T-helper 2 cell (primary cell): ENCODE measurements at regions not wholly inside any gene's neighbourhood (a gene's known extent, or its start where the extent isn't known, plus 50 kb on each side); places are given as distances from the start of the nearest gene placed in this dataset.
"Not testable (repeated sequence)": the region's sequence is repeated elsewhere in the genome, so short reads cannot be mapped to it uniquely, and the experiment has no call there.

Experiments
- DNase-seq, 5 experiments: peaks; one replicate each; pipeline versions ENCODE4 v3.0.0 to v3.0.0-alpha.2; 2012 to 2022

DNA sequence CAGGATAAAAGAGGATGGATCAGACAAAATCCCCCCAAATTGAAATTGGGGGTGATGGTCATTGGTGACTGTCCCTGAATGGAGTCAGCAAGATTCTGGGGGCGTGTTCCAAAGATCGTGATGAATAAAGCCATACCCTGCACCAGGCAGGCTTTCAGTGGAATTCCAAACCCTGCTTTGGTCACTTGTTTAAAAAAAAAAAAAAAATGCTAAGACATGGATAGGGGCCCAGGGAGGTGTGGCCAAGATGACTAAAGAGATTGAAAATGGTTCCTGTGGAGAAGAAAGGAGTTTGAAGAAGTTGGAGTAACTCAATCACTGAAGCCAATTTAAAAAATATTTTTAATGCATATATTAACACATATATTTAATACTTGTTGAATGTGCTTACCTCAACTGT lies 161.4 kb upstream of the KCNG1 start:
- no peak for DNase-seq

DNA sequence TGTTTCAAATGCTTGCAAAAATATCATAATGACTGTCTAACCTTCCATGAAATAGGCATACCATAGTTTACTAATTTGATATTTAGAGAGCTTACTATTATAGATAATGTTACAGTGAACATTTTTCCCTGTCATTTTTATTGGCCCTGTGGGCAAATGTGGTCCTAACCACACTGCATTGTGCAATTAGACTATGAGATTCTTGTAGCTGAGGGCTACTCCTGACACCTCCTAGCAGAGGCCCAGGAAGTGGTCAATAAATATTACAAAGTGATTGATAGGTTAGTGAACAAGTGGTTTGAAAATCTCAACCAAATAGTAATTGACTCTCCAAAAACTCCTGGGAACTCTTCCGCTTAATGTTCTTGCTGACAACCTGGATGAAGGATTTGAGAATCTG lies 160.5 kb upstream of the KCNG1 start:
- DNase-seq: no peak

DNA sequence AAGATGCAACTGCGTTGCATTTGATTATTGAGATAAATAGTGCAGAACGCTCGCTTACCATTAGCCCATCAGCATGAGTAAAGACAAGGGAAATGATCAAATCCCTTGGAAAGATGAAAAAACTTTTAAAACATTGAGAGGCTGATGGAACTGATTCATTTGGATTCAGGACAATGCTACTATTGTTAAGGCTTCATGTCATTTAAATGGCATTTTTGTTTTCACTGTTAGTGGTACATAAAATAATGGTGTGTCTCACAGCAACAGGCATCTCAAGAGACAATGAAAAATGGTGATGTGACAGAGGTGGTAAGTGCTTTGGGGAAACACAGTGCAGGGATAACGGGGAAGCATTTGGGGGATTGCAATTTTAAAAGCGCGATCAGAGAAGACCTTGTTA lies 159.7 kb upstream of the KCNG1 start:
- no peak for DNase-seq

DNA sequence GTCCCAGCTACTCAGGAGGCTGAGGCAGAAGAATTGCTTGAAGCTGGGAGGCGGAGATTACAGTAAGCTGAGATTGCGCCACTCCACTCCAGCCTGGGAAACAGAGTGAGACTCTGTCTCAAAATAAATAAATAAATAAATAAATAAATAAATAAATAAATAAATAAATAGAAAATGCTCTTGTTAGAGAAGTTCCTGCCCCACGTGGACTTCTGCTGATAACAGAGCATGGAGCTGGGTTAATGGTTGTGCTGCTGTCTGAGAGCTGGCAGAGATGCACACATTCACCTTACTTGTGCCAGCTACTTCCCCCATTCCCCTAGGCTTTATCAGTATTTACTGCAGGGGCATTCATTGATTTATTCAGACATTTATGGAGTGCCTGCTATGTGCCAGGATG lies 155.2 kb upstream of the KCNG1 start:
- DNase-seq: no peak

DNA sequence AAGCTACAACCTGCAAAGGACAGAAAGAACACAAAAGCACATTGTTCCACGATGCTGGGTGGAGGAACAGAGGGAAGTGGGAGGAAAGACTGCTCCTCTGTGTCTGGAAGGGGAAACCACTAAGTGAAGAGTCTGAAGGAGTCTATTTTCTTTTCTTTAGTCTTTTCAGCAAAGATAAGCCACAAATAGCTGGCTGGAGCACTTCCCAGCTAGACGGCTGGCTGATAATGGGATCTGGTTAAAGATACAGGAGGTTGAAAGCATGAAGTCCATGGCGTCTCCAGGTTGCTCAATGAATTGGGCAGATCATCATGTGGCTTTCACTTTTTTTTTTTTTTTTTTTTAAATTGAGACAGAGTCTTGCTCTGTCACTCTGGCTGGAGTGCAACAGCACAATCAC lies 154.0 kb upstream of the KCNG1 start:
- no peak for DNase-seq

DNA sequence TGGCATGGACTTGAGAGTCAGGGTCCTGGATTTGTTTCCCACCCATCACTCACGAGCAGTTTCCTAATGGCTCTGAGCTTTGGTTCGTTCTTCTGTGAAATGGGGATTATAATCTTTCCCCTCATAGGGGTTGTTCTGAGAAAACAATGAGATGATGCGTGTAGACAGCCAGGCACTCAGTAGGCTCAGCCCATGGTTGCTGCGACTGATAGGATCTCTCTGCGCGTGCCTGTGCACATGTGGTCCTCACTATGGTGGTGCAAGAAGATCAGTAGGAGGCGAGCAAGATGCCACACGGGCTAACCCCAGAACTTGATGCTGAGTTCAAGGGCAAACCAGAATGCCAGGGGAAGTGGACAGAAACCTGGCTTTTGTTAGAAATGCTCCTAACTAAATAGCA lies 153.5 kb upstream of the KCNG1 start:
- DNase-seq: no peak

DNA sequence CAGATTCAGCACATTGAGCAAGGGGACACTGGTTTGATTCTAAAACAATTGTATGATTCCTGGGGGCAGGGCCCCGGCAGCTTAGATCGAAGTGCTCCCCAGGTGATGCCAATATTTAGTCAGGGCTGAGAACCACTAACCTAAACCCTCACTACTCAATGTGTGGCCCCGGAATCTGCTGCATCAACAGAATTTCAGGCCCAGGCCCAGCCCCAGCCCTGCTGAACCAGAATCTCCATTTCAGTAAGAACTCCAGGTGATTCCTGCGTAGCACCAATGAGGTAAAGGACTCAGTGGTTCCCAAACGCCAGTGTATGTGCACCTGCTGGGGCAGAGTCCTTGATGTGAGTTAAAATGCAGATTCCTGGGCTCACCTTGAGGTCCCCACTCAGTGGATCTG lies 152.8 kb upstream of the KCNG1 start:
- no peak for DNase-seq

DNA sequence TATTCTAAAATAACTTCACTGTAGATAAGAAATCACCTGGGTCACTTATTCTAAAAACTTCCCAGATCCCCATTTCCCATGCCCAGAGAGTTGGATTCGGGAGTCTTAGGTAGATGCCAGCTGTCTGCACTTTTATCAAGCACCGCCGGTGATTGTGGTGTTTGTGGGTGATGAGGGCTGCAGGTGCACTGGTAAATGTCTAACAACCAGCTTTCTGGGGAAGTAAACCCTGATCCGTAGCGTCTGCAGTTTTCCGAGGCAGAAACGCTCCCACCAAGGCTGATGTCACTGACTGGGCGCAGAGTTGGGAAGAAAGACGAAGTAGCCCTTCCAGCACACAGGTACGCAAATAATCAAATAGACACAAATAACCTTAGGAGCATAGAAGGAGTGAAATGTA lies 152.2 kb upstream of the KCNG1 start:
- no peak for DNase-seq

DNA sequence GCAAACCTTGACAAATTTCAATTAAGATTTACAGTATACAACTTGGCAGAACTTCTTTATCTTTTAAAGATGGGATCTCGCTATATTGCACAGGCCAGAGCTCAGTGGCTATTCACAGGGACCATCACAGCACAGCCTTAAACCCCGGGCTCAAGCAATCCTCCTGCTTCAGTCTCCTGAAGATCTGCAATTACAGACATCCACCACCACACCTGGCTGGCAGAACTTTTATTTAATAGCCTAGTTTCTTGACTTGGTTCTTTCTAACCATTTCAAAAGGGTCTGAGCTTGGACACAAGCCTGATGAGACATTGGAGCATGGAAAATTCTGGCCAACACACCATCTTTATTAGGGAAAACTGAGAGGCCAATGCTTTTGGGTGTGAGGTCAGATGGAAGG lies 151.6 kb upstream of the KCNG1 start:
- DNase-seq: no peak

DNA sequence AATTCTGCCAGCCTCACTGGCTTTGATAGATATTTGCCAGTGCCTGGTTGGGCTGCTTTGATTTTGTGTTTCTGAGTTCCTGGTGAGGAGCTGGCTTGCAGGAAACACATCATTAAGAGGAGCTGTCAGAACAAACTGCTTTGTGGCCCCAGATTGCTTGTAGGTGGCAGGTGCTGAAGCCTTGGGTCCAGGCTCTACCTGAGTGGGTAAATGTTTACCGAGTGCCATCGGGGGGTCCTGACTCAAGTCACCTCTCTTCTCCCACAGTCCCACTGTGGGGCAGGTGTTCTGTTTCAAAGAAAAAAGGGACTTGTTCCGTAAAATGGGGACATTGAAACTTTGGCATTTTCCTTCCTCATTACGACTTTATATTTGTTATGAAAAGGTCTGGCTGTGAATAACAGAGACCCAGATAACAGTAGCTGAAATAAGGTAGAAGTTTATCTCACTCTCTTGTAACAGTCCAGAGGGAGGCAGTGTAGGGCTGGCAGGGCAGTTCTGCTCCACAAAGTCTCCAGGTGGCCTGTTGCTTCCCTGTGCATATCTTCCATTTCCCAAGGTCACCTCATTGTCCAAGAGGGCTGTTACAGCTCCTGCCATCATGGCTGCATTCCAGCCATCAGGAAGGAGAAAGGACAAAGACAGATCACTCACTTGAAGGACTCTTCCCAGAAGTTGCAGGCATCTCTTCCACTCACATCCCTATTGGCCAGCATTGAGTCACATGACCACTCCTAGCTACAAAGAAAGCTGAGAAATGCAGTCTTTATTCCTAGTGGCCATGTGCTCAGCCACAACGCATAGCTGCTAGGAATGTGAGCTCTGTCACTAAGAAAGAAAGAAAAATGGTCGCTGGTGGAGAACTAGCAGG lies 149.9 kb upstream of the KCNG1 start:
- DNase-seq: no peak

DNA sequence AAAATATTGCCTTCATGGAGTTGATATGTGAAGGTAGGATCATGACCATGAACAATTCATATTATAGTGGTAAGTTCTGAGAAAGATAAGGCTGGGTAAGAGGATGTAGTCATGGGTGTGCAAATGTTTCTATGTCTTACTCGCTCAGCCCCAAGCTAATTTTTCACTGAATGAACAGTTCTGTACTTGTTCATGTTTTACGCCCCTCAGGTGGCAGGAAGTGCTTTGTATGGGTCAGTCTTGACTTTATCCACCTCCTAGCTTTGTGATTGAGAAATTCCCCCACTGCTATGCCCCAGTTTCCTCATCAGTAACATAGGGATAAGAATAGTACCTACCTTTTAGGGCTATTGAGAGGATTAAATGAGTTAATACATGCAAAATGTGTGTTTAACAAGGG lies 148.2 kb upstream of the KCNG1 start:
- no peak for DNase-seq

DNA sequence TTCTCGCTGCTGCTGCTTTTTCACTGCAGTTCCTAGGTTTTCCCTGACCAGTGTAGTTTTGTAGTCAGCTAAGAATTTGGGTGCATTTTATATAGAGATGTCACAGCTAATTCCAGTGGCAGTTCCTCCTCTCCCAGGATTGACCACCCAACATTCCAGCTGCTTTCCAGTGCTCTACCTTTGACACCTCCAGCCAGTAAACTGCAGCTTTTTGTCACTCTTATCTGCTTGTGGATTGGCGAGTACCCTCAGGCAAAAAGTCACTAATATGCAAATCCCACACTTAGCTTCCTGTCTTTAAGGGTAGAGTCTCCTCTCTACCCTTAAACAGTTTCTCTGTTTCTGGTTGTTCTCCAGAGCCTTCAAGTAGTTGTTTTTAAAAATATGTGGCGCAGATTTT lies 146.9 kb upstream of the KCNG1 start:
- DNase-seq: no peak

DNA sequence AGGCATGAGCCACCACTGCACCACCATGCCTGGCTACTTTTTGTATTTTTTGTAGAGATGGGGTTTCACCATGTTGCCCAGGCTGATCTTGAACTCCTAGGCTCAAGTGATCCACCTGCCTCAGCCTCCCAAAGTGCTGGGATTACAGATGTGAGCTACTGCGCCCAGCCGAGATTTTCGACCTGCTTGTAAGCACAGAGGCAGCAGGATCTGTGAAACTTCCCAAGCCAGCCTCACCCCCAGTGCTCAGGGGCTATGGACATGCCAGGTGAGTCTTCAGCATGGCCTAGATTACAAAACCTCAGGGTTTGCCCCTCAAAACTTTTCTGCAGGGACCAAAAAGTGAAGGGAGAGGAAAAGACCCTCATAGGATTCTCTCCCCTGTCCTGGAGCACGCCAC lies 145.0 kb upstream of the KCNG1 start:
- DNase-seq: not testable (repeated sequence)

DNA sequence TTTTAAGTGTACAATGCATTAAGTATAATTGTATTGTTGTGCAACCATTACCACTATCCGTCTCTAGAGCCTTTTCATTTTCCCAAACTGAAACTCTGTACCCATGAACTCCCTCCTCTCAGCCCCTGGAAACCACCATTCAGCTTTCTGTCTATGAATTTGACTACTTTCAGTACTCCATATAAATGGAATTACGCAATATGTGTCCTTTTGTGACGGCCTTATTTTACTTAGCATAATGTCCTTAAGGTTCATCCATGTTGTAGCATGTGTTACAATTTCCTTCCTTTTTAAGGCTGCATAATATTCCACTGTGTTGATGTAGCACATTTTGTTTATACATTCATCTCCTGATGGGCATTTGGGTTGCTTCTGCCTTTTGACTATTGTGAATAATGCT lies 143.6 kb upstream of the KCNG1 start:
- DNase-seq: no peak

DNA sequence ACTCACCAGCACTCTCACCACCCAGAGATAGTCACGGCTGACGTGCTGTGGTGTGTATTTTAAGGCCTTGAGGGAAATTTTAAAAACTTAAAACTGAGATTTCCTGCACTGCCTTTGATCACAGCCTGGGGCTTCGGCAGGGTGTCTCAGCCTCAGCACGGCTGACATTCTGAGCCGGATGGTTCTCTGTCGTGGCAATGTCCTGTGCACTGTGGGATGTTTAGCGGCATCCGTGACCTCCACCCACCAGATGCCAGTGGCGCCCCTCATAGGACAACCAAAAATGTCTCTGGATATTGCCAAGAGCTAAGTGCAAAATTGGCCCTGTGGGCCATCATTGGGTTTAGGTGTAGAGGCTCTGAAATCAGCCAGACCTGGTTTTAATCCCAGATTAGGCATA lies 142.2 kb upstream of the KCNG1 start:
- DNase-seq: no peak

DNA sequence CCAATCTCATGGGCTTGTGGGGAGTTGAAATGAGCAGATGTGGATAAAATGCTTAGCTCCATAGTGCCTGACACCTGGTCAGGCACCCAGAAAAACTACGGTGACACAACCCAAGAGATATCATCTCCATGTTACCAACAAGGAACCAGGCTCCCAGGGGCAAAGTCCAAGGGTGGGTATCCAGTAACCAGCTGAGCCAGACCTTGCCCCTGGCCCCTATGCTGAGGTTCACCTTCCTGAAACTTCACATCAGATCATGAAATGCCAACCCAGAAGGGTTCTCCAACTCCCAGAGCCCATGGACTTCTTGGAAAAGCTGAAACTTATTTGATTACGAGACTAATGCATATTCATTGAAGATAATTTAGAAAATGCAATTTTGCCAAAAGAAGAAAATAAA lies 141.8 kb upstream of the KCNG1 start:
- DNase-seq: no peak

DNA sequence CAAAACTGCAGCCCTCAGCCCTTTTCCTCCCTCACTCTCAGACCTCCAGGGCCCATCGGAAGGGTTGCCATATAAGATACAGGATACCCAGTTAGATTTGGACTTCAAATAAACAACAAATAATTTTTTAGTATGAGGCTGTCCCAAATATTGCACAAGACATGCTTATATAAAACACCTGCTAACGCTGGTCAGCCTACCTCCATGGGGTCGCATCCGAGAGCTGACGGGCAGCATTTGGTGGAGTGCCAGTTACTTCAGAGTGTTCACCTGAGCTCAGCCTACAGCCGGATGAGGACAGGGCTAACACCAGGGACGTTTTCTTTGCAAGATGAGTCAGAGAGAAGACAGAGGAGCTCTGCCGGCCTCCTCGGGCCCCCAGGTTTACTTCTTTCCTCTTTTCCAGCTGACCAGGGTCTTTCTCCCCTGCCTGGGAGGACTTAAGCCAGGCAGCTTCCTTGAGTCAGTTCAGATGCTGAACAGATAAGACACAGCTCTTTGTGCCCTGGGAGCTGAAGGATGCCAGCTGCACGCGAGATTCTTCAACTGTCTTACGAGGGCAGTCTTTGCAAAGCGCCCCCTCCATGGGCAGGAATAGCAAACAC lies 141.2 kb upstream of the KCNG1 start:
- no peak for DNase-seq

DNA sequence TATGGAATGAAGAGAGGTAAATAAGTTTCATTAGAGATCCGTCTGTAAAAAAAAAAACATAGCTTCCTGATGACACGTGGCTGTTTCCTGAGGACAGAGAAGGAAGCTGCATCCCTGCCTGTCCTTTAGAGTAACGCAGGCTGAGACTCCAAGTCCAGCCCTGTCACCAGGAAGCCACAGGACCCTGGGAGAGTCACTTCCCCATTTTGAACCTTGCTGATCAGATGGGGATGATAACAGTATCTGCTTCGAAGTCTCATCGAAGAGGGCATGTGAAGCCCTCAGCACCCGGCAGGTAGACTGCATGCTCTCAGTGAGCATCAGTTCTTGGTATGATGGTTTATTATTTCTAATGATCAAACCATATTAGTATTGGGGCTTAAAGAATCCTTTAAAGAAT lies 139.1 kb upstream of the KCNG1 start:
- no peak for DNase-seq

DNA sequence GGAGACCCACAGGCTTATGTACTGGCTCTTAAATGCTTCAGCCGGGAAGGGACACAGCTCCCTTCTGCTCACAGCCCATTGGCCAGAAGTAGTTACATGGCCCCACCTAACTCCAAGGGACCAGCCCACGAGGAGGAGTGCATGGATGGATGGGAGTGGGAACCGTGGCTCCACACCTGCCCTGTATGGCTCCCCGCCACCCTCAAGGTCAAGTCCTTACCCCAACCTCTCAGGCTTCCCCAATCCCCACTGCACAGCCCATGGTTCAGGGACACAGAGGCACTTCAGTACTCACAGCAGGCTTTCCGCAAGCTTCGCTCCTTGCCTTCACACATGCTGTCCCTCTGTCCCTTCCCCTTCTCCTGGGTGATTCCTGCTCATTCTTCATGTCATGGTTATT lies 137.9 kb upstream of the KCNG1 start:
- no peak for DNase-seq

DNA sequence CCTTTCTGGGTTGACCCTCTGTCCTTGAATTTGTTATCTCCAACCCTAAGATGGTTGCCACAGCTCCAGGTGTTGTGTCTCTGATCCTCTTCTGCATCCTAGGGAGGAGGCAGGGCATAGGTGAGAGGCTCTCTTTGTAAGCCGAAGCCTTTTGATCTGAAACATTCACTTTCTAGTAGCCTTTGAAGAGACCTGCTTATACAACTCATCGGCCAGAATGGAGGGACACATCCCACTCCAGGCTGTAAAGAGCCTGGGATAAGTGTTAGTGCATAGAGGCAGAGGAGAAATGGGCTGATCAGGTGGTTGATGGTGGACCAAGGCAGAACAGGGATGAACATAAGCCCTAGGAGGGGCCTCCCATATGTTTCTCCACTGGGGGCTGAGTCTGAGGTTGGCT lies 137.1 kb upstream of the KCNG1 start:
- DNase-seq: no peak

DNA sequence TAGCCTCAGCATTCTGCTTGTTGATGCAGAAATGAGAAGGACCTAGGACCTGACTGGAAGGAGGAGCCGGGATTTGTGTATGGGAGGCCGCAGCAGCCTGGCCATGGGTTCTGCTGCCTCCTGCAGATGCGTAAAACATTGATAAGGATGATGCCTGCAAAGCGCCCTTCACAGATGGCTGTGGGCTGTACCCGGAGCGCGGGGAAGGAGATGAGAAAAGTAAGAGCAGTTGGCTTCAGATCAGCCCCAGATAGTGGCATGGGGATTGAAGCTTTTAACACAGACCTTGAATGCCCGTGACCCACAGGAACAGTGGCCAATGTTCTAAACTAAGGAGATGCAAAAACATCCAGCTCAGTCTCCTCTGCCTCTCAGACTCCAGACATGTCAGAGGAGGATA lies 136.4 kb upstream of the KCNG1 start:
- no peak for DNase-seq

DNA sequence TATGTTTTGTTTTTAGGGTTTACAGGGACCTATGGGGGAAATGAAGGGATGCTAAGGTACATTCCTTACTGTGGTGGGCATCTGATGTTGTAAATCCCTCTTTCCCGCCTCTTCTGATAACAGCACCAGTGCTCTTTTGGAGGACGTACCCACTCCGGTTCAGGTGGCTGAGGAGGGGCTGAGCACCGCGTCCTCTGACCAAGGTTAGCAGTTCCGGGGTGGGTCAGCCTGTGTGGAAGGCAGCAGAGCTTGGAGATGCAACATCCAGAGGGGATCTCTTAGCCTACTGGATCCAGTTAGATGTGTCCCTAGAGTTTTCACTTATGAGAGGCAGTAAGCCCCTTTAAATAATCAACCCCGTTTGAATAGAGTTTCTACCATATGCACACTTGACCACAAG lies 135.3 kb upstream of the KCNG1 start:
- no peak for DNase-seq

DNA sequence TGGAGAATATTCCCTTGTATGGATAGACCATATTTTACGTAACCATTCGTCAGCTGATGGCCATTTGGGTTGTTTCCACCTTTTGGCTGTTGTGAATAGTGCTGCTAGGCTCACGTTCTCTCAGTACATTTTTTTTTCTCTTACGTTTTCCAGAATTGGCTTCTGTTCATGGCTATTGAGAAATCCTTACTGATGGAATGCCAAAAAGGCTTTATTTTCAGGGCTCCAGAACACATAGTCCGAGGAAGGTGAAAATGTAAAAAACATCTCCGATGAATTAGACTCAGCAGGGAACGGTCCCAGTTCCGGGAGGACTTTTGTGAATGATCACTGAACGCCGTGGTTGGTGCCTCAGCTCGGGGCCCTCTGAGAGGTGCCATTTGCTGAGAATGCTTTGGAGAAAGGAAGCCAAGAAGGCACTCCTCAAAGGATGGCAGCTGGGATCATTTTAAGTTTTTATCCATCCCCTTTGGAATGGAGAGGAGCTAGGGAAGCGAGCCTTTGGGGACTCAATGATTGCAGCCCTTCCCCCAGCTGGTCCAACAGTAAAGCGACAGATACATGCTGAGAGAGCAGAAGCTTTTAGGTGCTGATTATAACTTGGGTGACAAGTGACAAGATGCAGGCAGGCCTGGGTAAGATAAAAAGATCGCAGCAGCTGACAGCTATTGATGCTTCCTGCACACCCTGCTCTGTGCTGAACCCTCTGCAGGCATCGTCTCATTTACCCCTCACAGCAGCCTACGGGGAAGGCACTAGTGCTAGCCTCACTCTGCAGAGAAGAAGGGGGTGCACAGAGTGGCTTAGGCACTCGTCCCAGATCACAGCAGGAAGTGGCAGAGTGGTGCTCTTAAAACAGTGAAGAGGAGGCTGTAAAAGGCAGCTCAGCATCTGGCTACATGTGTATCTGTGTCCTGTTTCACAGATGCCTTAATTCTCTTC lies 133.4 kb upstream of the KCNG1 start:
- no peak for DNase-seq
